ENCODE measurements at regions not wholly inside any gene's neighbourhood (a gene's known extent, or its start where the extent isn't known, plus 50 kb on each side); places are given as distances from the start of the nearest gene placed in this dataset.
"Not testable (repeated sequence)": the region's sequence is repeated elsewhere in the genome, so short reads cannot be mapped to it uniquely, and the experiment has no call there.

GRCh38 chr9:17081351-17081750 is 53.5 kb upstream of the CNTLN start (continued):
- TF ChIP-seq REST (IDR thresholded peaks at IDR 0.05), result no peak

- TF ChIP-seq CTCF (IDR thresholded peaks at IDR 0.05; ENCODE audit: low read depth, low read length, missing input control) (no peak), FOXA2 (IDR thresholded peaks at IDR 0.05) (no peak), ATF3 (IDR thresholded peaks at IDR 0.05) (no peak), HNF4G (IDR thresholded peaks at IDR 0.05) (no peak), RXRA (IDR thresholded peaks at IDR 0.05) (no peak), TAF1 (conservative IDR thresholded peaks at IDR 0.05) (no peak), FOXA1 (IDR thresholded peaks at IDR 0.05) (no peak), RAD21 (IDR thresholded peaks at IDR 0.05) (no peak), NR2F2 (IDR thresholded peaks at IDR 0.05) (no peak)
- WGBS, result 90% methylated on average over 3 of the region's 3 CpGs
- H3K4me1 ChIP-seq (ENCODE audit: control insufficient read depth in 4 of 4, insufficient read depth in 4 of 4, low read length in 3 of 4), result no peaks in the 10 kb centered on the region
Observed at GRCh38 chr9:17075758-17076485, 58.9 kb upstream of the CNTLN start.

GRCh38 chr9:17075146-17075757 is 59.6 kb upstream of the CNTLN start:
- Histone ChIP-seq H3K27me3 (ENCODE audit: control insufficient read depth in 4 of 4, insufficient read depth in 4 of 4, low read length in 3 of 4) (no peaks in the 10 kb centered on the region), H3K9ac (ENCODE audit: low read depth in 1 of 2, low read length in 2 of 2) (no peak overlapping the region), H3K9me3 (ENCODE audit: control insufficient read depth in 4 of 4, low read length in 3 of 4) (no peaks in the 10 kb centered on the region), H3K4me3 (ENCODE audit: low read depth in 1 of 3, low read length in 3 of 3) (no peak overlapping the region), H3K4me1 (ENCODE audit: control insufficient read depth in 4 of 4, insufficient read depth in 4 of 4, low read length in 3 of 4) (no peaks in the 10 kb centered on the region), H3K27ac (ENCODE audit: low read depth in 1 of 2, low read length in 2 of 2) (no peak overlapping the region), H3K36me3 (ENCODE audit: control insufficient read depth in 4 of 4, insufficient read depth in 3 of 4, low read depth in 1 of 4, low read length in 3 of 4) (no peaks in the 10 kb centered on the region)
- WGBS, result 83% methylated on average over 4 of the region's 4 CpGs
- TF ChIP-seq TAF1 (conservative IDR thresholded peaks at IDR 0.05) (no peak), NR2F2 (IDR thresholded peaks at IDR 0.05) (no peak), ATF3 (IDR thresholded peaks at IDR 0.05) (no peak), CTCF (IDR thresholded peaks at IDR 0.05; ENCODE audit: low read depth, low read length, missing input control) (no peak), FOXA2 (IDR thresholded peaks at IDR 0.05) (no peak), MAX (IDR thresholded peaks at IDR 0.05) (no peak), RXRA (IDR thresholded peaks at IDR 0.05) (no peak), EGR1 (IDR thresholded peaks at IDR 0.05; ENCODE audit: low read depth in 2 of 2) (no peak), SP1 (IDR thresholded peaks at IDR 0.05) (no peak), HNF4A (conservative IDR thresholded peaks at IDR 0.05) (no peak), RAD21 (IDR thresholded peaks at IDR 0.05) (no peak)
- DNase-seq (ENCODE audit: low spot score), result no peak

More at GRCh38 chr9:17075758-17076485, 58.9 kb upstream of the CNTLN start:
- Histone ChIP-seq H3K36me3 (ENCODE audit: control insufficient read depth in 4 of 4, insufficient read depth in 3 of 4, low read depth in 1 of 4, low read length in 3 of 4) (no peaks in the 10 kb centered on the region), H3K27ac (ENCODE audit: low read depth in 1 of 2, low read length in 2 of 2) (no peak overlapping the region), H3K9me3 (ENCODE audit: control insufficient read depth in 4 of 4, low read length in 3 of 4) (no peaks in the 10 kb centered on the region), H3K4me3 (ENCODE audit: low read depth in 1 of 3, low read length in 3 of 3) (no peak overlapping the region), H3K27me3 (ENCODE audit: control insufficient read depth in 4 of 4, insufficient read depth in 4 of 4, low read length in 3 of 4) (no peaks in the 10 kb centered on the region), H3K9ac (ENCODE audit: low read depth in 1 of 2, low read length in 2 of 2) (no peak overlapping the region)
- DNase-seq (ENCODE audit: low spot score), result no peak

GRCh38 chr9:17072563-17072962 is 62.3 kb upstream of the CNTLN start:
- H3K9me3 ChIP-seq (ENCODE audit: control insufficient read depth in 4 of 4, low read length in 3 of 4); H3K4me3 ChIP-seq (ENCODE audit: low read depth in 1 of 3, low read length in 3 of 3); H3K4me1 ChIP-seq (ENCODE audit: control insufficient read depth in 4 of 4, insufficient read depth in 4 of 4, low read length in 3 of 4); H3K27ac ChIP-seq (ENCODE audit: low read depth in 1 of 2, low read length in 2 of 2); DNase-seq (ENCODE audit: low spot score); H3K9ac ChIP-seq (ENCODE audit: low read depth in 1 of 2, low read length in 2 of 2); H3K36me3 ChIP-seq (ENCODE audit: control insufficient read depth in 4 of 4, insufficient read depth in 3 of 4, low read depth in 1 of 4, low read length in 3 of 4); H3K27me3 ChIP-seq (ENCODE audit: control insufficient read depth in 4 of 4, insufficient read depth in 4 of 4, low read length in 3 of 4): not testable (repeated sequence)
- 97% methylated on average over 22 of the region's 22 CpGs for WGBS
